Hepatocyte (in vitro differentiated cells): ENCODE measurements at regions not wholly inside any gene's neighbourhood (a gene's known extent, or its start where the extent isn't known, plus 50 kb on each side); places are given as distances from the start of the nearest gene placed in this dataset.

Experiments used
- DNase-seq: peaks from one replicate; pipeline ENCODE4 v3.0.0-alpha.2; 2016; ENCODE audit warnings: low spot score
- H2AFZ ChIP-seq: fragments of 200-600 bp; sonication (generic); 2 replicates; pipeline ENCODE4 v1.6.0; 2016; ENCODE audit warnings: antibody characterized with exemption, mild to moderate bottlenecking
- H3K27ac ChIP-seq: fragments of 200-600 bp; sonication (generic); 2 replicates; pipeline ENCODE4 v1.5.1; 2016; ENCODE audit warnings: mild to moderate bottlenecking
- H3K27me3 ChIP-seq: fragments of 200-600 bp; sonication (generic); 2 replicates; pipeline ENCODE4 v1.6.1; 2016
- H3K36me3 ChIP-seq: fragments of 200-600 bp; sonication (generic); replicated peaks from 2 replicates; pipeline ENCODE4 v1.5.1; 2016; ENCODE audit warnings: low read depth; ENCODE audit not compliant: insufficient read depth
- H3K4me1 ChIP-seq: fragments of 200-600 bp; sonication (generic); 2 replicates; pipeline ENCODE4 v1.5.1; 2016; ENCODE audit warnings: mild to moderate bottlenecking, moderate library complexity; ENCODE audit not compliant: insufficient read depth
- H3K4me2 ChIP-seq: fragments of 200-600 bp; sonication (generic); 2 replicates; pipeline ENCODE4 v1.6.0; 2016
- H3K4me3 ChIP-seq: fragments of 200-600 bp; sonication (generic); 2 replicates; pipeline ENCODE4 v1.5.1; 2016; ENCODE audit warnings: mild to moderate bottlenecking
- H3K79me2 ChIP-seq: fragments of 200-600 bp; sonication (generic); 2 replicates; pipeline ENCODE4 v1.6.0; 2017; ENCODE audit warnings: mild to moderate bottlenecking
- H3K9me2 ChIP-seq: fragments of 200-600 bp; sonication (generic); replicated peaks from 2 replicates; pipeline ENCODE4 v1.6.0; 2017; ENCODE audit warnings: mild to moderate bottlenecking; ENCODE audit not compliant: insufficient read depth
- H3K9me3 ChIP-seq: fragments of 200-600 bp; sonication (generic); 2 replicates; pipeline ENCODE4 v1.5.1; 2016; ENCODE audit warnings: low read depth, mild to moderate bottlenecking
- H4K20me1 ChIP-seq: fragments of 200-600 bp; sonication (generic); 2 replicates; pipeline ENCODE4 v1.6.0; 2016; ENCODE audit warnings: mild to moderate bottlenecking; ENCODE audit not compliant: insufficient read depth, poor library complexity, severe bottlenecking
- EZH2 ChIP-seq: fragments of 200-600 bp; sonication (generic); IDR thresholded peaks from 2 replicates; pipeline ENCODE4 v1.6.1; 2016; ENCODE audit warnings: antibody characterized with exemption, mild to moderate bottlenecking, borderline replicate concordance
- EZH2phosphoT487 ChIP-seq: fragments of 200-600 bp; sonication (generic); IDR thresholded peaks from one replicate; pipeline ENCODE4 v1.6.1; 2018; ENCODE audit warnings: antibody characterized with exemption, mild to moderate bottlenecking, low read depth, moderate library complexity; ENCODE audit not compliant: unreplicated experiment, severe bottlenecking
- WGBS: methylation state at CpG from one replicate; pipeline ENCODE4 v1.1.6; 2016; ENCODE audit warnings: low lambda C conversion rate; ENCODE audit errors: missing lambda C conversion rate; 5-methylcytosine and 5-hydroxymethylcytosine counted together
- TF ChIP-seq, protein P1 (sequence below): fragments of 200-600 bp; sonication (generic); IDR thresholded peaks from 2 replicates; pipeline ENCODE4 v1.5.1; 2016; ENCODE audit warnings: antibody characterized with exemption, mild to moderate bottlenecking; ENCODE audit not compliant: poor library complexity

DNA sequence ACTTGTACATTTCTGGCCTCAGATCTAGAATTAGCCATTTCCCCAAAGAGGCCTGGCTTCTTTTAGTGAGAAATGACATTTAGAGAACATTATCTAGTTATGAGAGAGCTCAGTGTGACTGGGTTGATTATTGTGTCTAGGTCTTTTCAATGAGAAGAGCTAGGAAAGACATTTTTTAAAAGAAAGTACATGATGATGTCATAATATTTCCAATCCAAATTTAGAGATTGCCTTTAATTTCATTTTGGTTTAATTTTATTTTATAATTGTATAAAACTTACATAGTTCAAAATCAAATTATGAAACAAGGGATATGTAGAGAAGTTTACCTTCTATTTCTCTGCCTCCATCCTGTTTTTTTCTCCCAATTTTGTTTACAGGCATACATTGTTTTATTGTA lies 354.9 kb downstream of the TMEM135 start:
- TF ChIP-seq EZH2 (no peak), EZH2phosphoT487 (no peak)
- TF ChIP-seq, protein P1, sequence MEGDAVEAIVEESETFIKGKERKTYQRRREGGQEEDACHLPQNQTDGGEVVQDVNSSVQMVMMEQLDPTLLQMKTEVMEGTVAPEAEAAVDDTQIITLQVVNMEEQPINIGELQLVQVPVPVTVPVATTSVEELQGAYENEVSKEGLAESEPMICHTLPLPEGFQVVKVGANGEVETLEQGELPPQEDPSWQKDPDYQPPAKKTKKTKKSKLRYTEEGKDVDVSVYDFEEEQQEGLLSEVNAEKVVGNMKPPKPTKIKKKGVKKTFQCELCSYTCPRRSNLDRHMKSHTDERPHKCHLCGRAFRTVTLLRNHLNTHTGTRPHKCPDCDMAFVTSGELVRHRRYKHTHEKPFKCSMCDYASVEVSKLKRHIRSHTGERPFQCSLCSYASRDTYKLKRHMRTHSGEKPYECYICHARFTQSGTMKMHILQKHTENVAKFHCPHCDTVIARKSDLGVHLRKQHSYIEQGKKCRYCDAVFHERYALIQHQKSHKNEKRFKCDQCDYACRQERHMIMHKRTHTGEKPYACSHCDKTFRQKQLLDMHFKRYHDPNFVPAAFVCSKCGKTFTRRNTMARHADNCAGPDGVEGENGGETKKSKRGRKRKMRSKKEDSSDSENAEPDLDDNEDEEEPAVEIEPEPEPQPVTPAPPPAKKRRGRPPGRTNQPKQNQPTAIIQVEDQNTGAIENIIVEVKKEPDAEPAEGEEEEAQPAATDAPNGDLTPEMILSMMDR, result no peak
- H3K4me2 ChIP-seq, result no peak overlapping the region
- no peaks in the 10 kb centered on the region for H3K9me3 ChIP-seq
- H3K36me3 ChIP-seq, result no peaks in the 10 kb centered on the region
- H4K20me1 ChIP-seq, result no peaks in the 10 kb centered on the region
- no peaks in the 10 kb centered on the region for H3K27me3 ChIP-seq
- no peak overlapping the region for H3K4me3 ChIP-seq
- H2AFZ ChIP-seq, result no peak overlapping the region
- H3K79me2 ChIP-seq, result no peaks in the 10 kb centered on the region
- no peak overlapping the region for H3K27ac ChIP-seq
- H3K4me1 ChIP-seq, result no peaks in the 10 kb centered on the region
- H3K9me2 ChIP-seq, result no peaks in the 10 kb centered on the region
- no peak for DNase-seq

DNA sequence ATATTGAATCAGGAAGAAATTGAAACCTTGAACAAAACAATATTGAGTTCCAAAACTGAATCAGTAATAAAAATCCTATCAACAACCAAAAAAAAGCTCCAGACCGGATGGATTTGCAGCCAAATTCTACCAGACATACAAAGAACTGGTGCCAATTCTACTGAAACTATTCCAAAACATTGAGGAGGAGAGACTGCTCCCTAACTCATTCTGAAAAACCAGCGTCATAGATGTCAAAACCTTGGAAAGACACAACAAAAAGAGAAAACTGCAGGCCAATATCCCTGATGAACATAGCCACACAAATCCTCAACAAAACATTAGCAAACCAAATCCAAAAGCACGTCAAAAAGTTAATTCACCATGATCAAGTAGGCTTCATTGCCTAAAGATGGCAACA lies 353.8 kb downstream of the TMEM135 start:
- Histone ChIP-seq H3K9me3 (no peaks in the 10 kb centered on the region), H3K27me3 (no peaks in the 10 kb centered on the region), H3K36me3 (no peaks in the 10 kb centered on the region), H3K4me2 (no peak overlapping the region), H3K4me1 (no peaks in the 10 kb centered on the region), H2AFZ (no peak overlapping the region), H3K4me3 (no peak overlapping the region), H3K27ac (no peak overlapping the region), H3K9me2 (no peaks in the 10 kb centered on the region), H3K79me2 (no peaks in the 10 kb centered on the region), H4K20me1 (no peaks in the 10 kb centered on the region)
- WGBS, result 89% methylated on average over 3 of the region's 3 CpGs
- TF ChIP-seq EZH2phosphoT487 (no peak), EZH2 (no peak)
- TF ChIP-seq, protein P1, result no peak
- no peak for DNase-seq

DNA sequence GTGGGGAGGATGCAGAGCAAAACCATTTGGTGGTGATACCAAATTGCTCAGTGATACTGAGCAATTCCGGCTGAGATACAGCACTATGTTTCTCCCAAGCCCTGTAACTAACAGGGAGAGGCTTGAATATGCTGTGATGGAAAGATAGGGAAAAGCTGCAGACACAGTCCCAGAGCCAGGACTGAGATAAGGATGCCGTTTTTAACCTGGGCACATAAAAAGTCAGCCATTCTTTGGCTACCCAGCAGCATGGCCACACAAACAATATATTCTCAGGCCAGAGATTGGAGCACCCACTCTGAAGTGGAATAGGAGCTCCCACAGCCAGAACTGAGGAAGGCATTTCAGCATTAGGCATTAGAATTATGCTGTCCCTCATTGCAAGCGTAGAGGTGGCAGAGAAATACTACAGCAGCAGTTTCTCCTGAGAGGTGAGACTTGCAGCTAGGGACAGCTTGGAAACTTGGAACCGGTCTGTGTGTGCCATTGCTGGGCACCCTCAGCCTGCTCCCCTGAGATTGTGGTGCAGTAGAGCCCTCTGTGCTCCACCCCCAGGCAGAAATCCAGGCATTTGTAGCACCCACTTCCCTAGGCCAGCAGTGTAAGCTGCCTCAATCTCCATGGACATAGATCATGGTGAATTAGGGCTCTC lies 346.5 kb downstream of the TMEM135 start:
- no peak for TF ChIP-seq EZH2phosphoT487
- no peak for TF ChIP-seq EZH2
- TF ChIP-seq, protein P1, result no peak
- Histone ChIP-seq H3K4me3 (no peak overlapping the region), H4K20me1 (no peaks in the 10 kb centered on the region), H2AFZ (no peak overlapping the region), H3K4me2 (no peak overlapping the region), H3K36me3 (no peaks in the 10 kb centered on the region), H3K79me2 (no peaks in the 10 kb centered on the region), H3K9me2 (no peaks in the 10 kb centered on the region), H3K27me3 (no peaks in the 10 kb centered on the region), H3K4me1 (no peaks in the 10 kb centered on the region), H3K9me3 (no peaks in the 10 kb centered on the region), H3K27ac (no peak overlapping the region)
- no peak for DNase-seq
- 74% methylated on average over 4 of the region's 4 CpGs for WGBS
